ENCODE measurements at regions not wholly inside any gene's neighbourhood (a gene's known extent, or its start where the extent isn't known, plus 50 kb on each side); places are given as distances from the start of the nearest gene placed in this dataset.
A peak's percentile ranks its signal among the peaks of the same experiment; 100 is the strongest.
"Not testable (repeated sequence)": the region's sequence is repeated elsewhere in the genome, so short reads cannot be mapped to it uniquely, and the experiment has no call there.

DNA sequence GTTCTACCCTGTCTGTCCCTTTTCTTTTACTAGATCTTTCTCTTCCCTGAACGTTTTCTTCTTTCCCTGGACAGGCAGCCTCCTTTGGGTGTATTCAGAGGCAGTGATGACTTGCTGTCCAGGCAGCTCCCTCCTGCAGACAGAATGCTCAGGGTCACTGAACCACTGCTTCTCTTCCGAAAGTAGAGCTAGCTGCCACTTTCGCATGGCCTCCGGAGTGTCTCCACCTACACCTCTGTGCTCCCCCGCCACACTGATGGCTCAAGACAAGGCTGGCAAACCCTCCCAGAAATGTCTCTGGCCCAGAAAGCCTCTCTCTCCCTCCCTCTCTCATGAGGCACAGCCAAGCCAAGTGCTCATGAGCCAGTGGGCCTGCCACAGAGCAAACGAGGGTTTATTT lies 207.8 kb downstream of the CDRT15L2 start:
- FAIRE-seq (no peak), DNase-seq (ENCODE audit: insufficient read length, low spot score) (no peak)
- TF ChIP-seq POLR2A (IDR thresholded peaks at IDR 0.05; ENCODE audit: low read depth, low read length): no peak

DNA sequence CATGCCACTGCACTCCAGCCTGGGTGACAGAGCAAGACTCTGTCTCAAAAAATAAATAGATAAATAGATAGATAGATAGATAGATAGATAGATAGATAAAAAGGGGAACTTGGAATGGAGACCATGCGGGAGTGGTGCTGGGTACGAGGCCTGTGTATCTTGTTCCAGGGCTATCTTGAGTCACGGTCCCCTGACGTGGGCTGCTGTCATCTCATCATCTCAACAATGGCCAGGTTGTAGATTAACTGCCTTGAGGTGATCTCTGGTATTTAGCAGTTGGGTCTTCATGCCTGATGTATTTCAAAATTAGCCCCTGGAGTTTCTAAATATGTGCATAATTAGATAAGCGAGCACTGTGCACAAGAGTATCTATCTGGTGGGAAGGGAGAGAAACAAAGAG lies 212.1 kb downstream of the CDRT15L2 start:
- FAIRE-seq (no peak), DNase-seq (ENCODE audit: insufficient read length, low spot score) (no peak)

DNA sequence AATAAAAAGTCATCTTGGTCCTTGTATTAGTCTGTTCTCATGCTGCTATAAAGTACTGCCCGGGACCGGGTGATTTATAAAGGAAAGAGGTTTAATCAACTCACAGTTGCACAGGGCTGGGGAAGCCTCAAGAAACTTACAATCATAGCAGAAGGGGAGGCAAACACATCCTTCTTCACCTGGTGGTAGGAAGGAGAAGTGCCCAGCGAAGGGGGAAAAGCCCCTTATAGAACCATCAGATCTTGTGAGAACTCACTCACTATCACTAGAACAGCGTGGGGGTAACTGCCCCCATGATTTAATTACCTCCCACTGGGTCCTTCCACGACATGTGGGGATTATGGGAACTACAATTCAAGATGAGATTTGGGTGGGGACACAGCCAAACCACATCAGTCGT lies 215.0 kb downstream of the CDRT15L2 start:
- not testable (repeated sequence) for FAIRE-seq; DNase-seq (ENCODE audit: insufficient read length, low spot score)

More for the DNA sequence above, 212.1 kb downstream of the CDRT15L2 start:
- TF ChIP-seq POLR2A (IDR thresholded peaks at IDR 0.05; ENCODE audit: low read depth, low read length): no peak

DNA sequence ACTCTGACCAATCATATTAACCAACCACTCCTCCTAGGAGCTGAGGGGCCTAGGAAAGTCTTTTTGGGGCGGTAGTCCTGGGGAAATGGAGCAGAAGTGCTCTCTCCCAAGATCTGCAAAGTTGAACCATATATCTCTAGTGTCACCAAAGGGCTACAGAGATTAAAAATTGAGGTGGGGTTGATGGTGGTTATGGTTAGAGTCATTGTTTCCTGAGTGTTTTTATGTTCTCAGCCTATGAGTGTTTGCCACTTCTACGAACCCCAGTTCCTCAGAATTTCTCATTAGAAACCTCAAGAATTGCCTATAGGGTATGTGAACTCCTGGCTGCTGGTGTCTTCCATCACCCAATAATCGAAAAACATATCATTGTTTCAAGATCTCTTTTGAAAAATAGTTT lies 217.8 kb downstream of the CDRT15L2 start:
- FAIRE-seq (no peak), DNase-seq (ENCODE audit: insufficient read length, low spot score) (no peak)
- no peak for TF ChIP-seq POLR2A (IDR thresholded peaks at IDR 0.05; ENCODE audit: low read depth, low read length)

DNA sequence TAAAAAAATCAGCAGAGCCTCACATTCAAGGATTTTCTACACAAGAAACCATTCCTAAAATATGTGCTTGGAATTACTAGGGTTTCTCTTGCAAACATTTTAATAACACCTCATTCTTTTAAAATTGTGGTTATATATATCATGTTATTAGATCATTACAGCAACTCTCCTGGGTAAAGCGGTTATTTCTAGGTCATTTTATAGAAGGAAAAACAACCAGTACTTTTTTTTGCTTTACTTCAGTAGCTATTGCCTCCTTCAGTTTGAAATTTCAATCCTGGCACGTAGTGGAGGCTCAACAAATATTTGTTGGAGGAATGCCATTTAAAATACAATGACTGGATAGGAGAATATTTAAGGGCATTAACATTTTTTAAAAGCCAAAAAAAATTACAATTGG lies 220.6 kb downstream of the CDRT15L2 start:
- FAIRE-seq: no peak

DNA sequence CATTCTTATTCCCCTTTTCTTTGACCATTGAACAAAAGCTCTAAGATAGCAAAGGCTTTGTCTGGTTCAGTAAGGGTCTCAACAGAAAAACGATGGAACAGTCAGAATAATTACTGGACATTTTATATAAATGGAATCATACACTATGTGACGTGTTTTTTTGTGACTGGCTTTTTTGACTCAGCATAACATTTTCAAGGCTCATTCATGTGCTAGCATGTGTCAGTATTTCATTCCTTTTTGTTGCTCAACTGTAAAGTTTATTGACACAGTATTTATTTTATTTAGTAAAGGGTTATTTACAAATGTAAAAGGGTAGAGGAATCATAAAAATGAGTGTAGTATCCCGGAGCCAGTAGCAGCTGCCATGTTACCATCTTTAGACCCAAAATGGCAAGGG lies 226.2 kb downstream of the CDRT15L2 start:
- DNase-seq (ENCODE audit: insufficient read length, low spot score) (no peak), FAIRE-seq (no peak)
- TF ChIP-seq POLR2A (IDR thresholded peaks at IDR 0.05; ENCODE audit: low read depth, low read length): no peak

More for the DNA sequence above, 220.6 kb downstream of the CDRT15L2 start:
- no peak for TF ChIP-seq POLR2A (IDR thresholded peaks at IDR 0.05; ENCODE audit: low read depth, low read length)
- no peak for DNase-seq (ENCODE audit: insufficient read length, low spot score)

DNA sequence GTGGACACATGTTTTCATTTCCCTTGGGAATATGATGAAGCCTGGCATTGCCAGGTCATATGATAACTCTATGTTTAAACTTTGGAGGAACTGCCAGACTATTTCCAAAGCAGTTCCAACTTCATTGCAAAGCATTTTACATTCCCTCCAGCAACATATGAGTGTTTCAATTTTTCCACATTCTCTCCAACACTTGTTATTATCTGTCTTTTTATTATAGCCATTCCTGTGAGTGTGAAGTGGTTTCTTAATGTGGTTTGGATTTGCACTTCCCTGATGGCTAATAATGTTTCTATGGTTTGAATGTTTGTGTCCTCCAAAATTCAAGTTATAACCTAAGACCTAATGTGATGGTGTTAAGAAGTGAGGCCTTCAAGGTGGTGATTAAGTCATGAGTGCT lies 228.0 kb downstream of the CDRT15L2 start:
- FAIRE-seq: not testable (repeated sequence)

DNA sequence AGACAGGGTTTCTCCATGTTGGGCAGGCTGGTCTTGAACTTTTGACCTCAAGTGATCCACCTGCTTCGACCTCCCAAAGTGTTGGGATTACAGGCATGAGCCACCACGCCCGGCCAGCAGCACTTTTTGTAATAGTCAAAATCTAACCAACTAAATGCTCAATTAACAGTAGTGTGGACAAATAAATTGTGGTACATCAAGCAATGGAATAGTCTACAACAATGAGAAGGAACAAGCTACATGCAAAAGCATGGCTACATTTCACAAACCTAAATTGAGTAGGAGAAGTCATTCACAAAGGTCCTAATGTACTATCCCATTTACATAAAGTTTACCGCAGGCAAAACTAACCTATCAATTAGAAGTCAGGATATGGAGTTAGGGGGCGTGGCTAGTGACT lies 227.4 kb downstream of the USP22 start:
- not testable (repeated sequence) for FAIRE-seq; DNase-seq (ENCODE audit: insufficient read length, low spot score)

More for the DNA sequence above, 228.0 kb downstream of the CDRT15L2 start:
- not testable (repeated sequence) for DNase-seq (ENCODE audit: insufficient read length, low spot score)

DNA sequence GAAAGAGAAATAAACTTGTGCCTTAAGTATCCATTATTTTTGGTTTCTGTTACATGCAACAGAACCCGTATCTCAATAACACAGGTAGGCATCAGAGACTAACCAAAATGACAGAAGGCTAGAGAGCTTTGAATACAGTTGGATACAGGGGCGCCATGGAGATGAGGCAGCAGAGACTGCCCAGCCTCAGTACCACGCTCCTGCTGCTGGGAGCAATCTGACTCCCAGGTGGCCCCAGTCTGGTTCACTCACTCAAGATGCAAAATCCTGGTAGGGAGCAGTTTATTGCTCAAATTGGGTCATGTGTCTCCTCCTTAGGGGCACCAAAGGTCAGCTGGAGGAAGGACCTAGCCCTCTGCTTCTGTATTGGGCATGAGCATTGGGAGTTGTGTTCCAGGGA lies 218.9 kb downstream of the USP22 start:
- no peak for FAIRE-seq
- no peak for TF ChIP-seq POLR2A (IDR thresholded peaks at IDR 0.05; ENCODE audit: low read depth, low read length)
- no peak for DNase-seq (ENCODE audit: insufficient read length, low spot score)

DNA sequence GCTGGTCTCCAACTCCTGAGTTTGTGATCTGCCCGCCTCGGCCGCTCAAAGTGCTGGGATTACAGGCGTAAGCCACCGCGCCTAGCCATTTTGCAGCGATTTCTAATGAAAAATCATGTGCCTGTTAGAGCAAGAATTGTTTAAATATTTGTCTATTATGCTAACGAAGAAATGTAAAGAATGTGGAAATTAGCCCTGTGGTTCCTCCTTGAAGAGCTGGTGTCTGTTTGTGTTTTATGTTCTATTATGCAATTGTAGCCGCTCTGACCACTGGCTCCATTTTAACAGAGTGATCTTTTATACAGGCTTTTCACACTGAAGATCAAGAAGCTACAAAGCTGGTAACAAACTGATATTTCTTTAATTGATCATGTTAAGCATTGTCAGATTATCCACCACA lies 217.3 kb downstream of the USP22 start:
- no peak for TF ChIP-seq POLR2A (IDR thresholded peaks at IDR 0.05; ENCODE audit: low read depth, low read length)
- FAIRE-seq: no peak
- DNase-seq (ENCODE audit: insufficient read length, low spot score): no peak

DNA sequence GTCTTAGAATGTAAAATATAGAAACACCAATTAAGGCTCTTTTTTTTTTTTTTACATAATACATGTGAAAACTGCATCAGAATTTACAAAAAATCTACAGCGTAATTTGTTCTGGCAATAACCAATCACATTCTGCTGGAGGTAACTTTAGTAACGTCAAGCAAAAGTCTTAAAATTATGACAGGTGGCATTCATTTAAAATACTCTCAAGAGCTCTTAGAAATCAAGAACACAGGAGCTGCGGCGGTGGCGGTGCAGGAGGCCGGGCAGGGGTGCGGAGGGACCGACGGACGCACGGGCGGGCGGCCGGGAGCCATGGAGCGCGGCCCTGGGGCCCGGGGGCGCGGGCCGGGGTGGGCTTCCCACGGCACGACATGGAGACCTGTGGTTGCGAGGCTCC lies 202.4 kb downstream of the USP22 start:
- not testable (repeated sequence) for DNase-seq (ENCODE audit: insufficient read length, low spot score); FAIRE-seq

DNA sequence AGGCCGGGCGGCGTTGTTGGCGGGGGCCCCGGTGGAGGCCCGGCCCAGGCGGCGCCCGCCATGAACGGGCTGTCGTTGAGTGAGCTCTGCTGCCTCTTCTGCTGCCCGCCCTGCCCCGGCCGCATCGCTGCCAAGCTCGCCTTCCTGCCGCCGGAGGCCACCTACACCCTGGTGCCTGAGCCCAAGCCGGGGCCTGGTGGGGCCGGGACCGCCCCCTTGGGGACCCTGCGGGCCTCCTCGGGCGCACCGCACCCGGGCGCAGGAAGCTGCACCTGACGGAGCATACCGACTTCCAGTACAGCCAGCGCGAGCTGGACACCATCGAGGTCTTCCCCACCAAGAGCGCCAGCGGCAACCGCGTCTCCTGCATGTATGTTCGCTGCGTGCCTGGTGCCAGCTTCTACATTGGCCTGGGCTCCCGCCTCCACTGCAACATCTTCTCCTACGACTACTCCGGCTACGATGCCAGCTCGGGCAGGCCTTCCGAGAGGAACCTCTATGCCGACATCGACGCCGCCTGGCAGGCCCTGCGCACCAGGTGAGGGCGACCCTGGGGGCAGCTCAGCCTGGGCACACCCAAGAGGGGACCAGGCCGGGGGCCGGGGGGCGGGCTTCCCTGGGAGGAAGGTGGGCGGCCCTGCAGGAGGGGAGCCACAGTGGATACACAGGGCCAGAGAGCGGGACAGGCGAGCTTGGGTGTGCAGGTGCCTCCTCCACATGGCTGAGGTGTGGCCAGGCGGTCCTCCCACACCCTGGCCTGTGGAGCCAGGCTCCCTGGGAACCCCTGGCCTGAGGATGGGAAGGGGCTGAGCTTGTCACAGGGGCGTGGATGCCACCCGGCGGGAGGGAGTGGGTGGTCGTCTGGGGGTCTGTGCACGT lies 201.6 kb downstream of the USP22 start:
- not testable (repeated sequence) for DNase-seq (ENCODE audit: insufficient read length, low spot score); FAIRE-seq

DNA sequence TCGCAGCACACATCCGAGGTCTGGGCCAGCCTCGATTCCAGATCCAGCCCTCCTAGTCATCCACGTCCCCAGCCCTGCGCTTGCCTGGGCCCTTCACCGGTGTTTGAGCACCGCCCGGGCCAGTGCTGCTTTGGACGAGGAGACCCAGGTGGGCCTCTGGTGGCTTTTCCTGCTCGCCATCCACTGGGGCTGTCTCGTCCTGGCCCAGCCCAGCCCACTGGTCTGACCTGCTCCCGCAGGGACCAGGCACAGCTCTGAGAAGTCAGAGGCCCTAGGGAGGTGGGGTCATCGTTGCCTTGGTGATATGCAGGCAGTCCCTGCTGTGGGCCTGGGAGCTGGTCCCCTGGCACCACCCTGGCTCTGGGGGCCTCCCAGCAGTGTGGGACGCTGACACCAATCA lies 200.8 kb downstream of the USP22 start:
- not testable (repeated sequence) for FAIRE-seq; DNase-seq (ENCODE audit: insufficient read length, low spot score)

DNA sequence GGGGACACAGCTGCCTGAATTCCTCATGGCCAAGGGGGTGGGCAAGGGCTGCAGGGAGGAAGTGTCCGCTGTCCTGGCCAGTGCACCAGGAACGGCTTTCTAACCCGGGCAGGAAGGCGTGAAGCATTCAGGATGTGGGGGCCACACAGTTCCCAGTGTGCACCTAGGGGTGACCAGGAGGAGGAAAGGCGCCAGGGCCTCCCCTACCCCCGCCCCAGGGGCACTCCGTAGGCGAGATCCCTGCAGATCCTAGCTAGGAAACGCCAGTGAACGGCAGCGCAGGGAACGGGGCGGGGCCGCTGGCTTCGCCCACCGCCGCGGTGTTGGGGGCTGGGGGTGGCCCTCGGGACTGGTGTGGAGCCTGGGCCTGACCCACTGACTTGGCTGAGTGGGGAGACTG lies 199.6 kb downstream of the USP22 start:
- FAIRE-seq; DNase-seq (ENCODE audit: insufficient read length, low spot score): not testable (repeated sequence)

DNA sequence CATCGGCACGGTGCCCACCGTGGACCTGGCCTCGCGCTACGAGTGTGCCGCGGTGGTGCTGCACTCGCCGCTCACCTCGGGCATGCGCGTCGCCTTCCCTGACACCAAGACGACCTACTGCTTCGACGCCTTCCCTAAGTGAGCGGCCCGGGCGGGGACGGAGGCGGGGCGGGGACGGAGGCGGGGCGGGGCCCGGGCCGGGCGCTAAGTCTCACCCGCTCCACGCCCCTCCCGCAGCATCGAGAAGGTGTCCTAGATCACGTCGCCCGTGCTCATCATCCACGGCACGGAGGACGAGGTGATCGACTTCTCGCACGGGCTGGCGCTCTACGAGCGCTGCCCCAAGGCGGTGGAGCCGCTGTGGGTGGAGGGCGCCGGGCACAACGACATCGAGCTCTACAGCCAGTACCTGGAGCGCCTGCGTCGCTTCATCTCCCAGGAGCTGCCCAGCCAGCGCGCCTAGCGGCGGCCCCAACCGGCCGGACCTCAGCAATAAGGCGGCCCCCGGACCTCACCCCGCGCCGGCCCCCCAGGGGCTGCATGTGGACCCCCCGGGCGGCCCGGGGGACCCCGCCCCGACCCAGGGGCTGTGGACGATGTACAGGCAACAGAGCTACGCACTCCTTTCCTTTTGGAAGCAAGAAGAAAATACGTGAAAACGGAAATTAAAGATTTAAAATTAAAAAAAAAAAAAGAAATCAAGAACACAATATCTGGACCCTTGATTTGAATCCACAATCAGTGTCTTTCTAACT lies 198.8 kb downstream of the USP22 start:
- FAIRE-seq; DNase-seq (ENCODE audit: insufficient read length, low spot score): not testable (repeated sequence)

DNA sequence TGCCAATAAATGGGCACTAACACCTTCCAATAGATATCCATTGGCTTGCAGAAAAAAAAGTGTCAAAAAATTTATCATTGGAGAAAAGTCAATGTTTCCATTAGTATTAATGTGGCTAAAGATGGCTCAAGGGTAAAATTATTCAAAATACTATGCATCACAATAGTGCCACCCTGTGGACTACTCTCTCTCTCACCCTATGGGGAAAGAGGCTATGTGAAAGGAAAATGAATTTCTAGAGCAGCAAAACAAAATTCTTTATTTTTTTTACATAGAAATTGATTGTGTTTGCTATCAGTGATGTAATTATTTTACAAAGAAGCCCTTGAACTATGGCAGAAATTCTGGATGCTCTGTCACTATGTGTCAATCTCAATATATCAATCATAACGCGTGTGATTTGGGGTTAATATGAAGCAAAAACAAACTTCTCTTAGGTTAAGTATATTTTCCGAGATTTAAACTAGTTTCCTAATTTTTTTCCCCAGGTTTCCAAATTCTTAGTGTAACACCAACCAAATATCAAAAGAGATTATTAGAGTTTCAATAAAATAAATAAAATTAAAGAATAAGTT lies 193.9 kb downstream of the USP22 start:
- DNase-seq (ENCODE audit: insufficient read length, low spot score): not testable (repeated sequence)
- FAIRE-seq: peak; percentile 94

DNA sequence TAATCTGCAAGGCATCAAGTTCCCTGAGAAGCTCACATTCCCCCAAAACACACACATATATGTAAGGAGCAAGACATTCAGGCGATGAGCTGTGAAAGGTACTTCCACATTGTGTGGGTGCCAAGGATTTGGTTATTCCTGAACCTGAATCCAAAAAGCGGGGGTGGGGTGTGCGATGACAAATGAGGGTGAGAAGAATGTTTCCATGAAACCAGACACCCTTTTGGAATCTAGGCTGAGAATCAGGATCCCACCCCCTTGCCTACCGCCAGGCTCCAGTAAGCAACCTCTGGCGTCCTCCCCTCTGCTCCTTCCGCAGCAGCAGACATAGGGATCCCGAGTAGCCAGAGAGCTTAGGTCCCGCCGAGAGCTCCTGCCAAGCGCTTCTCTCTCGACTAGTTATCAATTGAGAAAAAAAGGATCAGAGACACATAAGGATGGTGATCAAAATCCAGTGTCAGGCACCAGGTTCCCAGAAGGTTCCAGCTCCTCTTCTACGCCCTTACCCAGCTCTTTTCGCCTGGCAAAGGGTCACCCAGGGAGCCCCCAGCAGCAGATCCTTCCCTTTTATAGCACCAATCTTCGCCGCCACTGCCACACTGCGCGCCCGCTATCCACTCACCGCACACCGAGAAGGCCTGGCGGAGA lies 191.1 kb downstream of the USP22 start:
- not testable (repeated sequence) for DNase-seq (ENCODE audit: insufficient read length, low spot score)
- FAIRE-seq: peak; percentile 6
